ENCODE measurements at regions not wholly inside any gene's neighbourhood (a gene's known extent, or its start where the extent isn't known, plus 50 kb on each side); places are given as distances from the start of the nearest gene placed in this dataset.

DNA sequence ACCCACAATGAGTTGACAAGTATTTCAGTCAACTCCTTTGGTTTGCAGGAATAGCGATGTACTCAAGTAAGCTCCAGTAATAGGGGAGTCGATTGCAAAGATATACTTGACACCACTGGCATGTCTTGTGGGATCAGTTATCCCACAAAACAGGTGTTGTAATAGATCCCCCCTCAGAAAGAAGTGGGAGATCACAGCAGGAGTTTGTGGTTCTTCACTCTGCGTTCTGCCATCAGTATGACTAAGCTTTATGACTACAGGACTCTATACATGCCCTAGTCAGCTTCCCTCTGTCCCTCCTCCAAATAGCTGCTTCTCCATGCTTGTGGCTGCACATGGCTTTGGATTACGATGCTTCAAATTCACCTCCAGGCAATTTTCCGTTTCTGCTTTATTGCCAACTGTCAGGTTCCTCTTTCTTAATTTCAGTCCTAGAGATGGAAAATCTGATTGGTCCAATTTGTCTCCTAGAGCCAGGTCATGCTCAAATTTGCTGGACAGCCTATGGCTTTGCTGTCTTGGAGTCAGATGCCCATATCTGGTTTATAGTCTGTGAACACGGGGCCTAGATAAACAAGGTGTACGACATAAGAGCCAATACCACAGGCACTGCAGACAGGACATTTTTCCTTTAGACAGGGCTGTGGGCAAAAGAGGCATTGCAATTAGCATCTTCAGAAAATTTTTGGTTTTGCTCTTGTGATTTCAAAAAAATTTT is 221.7 kb downstream of the PAX3 start:
- H3K4me3 ChIP-seq (ENCODE audit: low read depth, low read length) = no peak overlapping the region
- DNase-seq (ENCODE audit: low read depth) = no peak
- TF ChIP-seq, protein P1, sequence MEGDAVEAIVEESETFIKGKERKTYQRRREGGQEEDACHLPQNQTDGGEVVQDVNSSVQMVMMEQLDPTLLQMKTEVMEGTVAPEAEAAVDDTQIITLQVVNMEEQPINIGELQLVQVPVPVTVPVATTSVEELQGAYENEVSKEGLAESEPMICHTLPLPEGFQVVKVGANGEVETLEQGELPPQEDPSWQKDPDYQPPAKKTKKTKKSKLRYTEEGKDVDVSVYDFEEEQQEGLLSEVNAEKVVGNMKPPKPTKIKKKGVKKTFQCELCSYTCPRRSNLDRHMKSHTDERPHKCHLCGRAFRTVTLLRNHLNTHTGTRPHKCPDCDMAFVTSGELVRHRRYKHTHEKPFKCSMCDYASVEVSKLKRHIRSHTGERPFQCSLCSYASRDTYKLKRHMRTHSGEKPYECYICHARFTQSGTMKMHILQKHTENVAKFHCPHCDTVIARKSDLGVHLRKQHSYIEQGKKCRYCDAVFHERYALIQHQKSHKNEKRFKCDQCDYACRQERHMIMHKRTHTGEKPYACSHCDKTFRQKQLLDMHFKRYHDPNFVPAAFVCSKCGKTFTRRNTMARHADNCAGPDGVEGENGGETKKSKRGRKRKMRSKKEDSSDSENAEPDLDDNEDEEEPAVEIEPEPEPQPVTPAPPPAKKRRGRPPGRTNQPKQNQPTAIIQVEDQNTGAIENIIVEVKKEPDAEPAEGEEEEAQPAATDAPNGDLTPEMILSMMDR (IDR thresholded peaks at IDR 0.05; ENCODE audit: control insufficient read depth, extremely low read depth, insufficient read depth) = no peak

DNA sequence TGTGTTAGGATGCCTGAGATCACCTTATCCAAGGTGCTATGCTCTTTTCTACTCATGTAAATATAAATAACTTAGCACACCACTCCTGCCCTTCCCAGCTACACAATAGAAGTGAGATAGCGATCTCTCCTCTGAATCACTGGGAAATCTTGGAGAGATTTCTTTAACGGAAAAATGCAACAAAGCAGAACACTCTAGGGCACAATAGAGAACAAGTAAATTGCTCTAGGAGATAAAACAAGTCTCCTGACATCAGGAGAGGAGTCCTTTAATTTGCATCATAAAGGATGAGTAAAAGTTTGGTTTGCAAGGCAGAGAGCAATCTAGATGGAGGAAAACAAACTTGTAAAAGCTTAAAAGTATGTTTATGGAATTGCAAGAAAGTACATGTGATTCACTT is 224.1 kb downstream of the PAX3 start:
- TF ChIP-seq, protein P1 (IDR thresholded peaks at IDR 0.05; ENCODE audit: control insufficient read depth, extremely low read depth, insufficient read depth) = no peak
- no peak for DNase-seq (ENCODE audit: low read depth)
- no peak overlapping the region for H3K4me3 ChIP-seq (ENCODE audit: low read depth, low read length)

DNA sequence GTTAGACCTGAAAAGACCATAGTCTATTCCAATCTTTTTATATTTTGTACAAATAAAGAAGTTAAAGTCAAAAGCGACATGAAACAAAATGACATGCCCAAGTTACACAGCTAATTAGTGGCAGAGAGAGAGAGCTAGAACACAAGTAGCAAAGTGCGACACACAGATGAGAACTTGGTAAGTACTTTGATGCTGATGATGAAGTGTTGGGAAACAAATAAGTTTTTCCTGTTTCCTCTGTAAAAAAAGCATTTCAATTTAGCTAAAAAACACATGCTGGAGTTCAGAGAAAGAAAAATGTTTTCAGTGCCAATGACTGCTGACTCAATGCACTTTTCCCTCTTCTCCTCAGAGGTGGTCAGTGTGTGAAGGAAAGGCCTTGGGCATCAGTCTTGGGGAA is 226.9 kb downstream of the PAX3 start:
- H3K4me3 ChIP-seq (ENCODE audit: low read depth, low read length) = no peak overlapping the region
- DNase-seq (ENCODE audit: low read depth) = no peak
- TF ChIP-seq, protein P1 (IDR thresholded peaks at IDR 0.05; ENCODE audit: control insufficient read depth, extremely low read depth, insufficient read depth) = no peak

DNA sequence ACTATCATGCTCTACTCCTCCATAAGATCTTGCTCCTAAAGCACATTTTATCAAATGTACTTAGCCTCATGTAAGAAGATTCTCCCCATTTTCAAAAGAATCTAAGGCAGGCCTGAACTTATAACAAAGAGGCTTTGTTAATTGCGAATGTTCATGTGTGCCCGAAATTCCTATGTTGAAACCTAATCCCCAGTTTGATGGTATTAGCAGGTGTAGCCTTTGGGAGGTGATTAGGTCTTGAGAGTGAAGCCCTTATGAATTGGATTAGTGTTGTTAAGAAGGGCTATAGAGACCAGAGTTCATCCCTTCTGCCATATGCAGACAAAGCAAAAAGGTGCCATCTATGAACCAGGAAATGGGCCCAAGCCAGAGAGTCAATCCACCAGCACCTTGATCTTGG is 234.5 kb downstream of the PAX3 start:
- no peak overlapping the region for H3K4me3 ChIP-seq (ENCODE audit: low read depth, low read length)
- TF ChIP-seq, protein P1 (IDR thresholded peaks at IDR 0.05; ENCODE audit: control insufficient read depth, extremely low read depth, insufficient read depth) = no peak
- no peak for DNase-seq (ENCODE audit: low read depth)

DNA sequence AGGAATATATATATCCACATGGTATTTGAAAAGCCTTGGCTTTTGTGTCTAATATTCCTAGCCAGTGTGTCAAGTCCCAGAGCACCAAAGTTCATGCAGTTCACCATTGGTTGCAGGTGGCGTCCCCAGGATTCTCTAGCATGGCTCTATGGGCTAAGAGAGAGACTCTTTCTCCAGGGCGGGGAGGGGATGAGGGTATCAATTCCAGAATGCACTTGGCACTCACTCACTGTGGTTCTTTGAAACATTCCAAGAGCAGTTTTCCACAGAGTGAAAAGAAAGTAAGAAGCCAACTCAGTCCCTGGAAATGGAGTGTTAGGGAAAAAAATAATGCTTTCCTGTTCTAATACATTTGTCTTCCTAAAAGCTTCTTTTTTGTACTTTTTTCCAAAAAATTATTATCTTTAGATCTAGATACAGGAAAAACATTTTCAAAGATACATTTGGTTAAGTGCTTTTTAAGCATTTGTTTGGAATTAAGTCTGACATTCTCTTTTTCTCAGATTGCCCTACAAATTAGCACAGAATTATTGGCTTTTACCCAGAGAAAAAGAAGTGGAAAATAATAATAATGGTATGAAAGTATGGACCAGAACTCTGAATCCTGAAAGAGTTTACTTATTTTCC is 239.9 kb downstream of the PAX3 start:
- DNase-seq (ENCODE audit: low read depth) = no peak
- H3K4me3 ChIP-seq (ENCODE audit: low read depth, low read length) = no peak overlapping the region
- TF ChIP-seq, protein P1 (IDR thresholded peaks at IDR 0.05; ENCODE audit: control insufficient read depth, extremely low read depth, insufficient read depth) = no peak

DNA sequence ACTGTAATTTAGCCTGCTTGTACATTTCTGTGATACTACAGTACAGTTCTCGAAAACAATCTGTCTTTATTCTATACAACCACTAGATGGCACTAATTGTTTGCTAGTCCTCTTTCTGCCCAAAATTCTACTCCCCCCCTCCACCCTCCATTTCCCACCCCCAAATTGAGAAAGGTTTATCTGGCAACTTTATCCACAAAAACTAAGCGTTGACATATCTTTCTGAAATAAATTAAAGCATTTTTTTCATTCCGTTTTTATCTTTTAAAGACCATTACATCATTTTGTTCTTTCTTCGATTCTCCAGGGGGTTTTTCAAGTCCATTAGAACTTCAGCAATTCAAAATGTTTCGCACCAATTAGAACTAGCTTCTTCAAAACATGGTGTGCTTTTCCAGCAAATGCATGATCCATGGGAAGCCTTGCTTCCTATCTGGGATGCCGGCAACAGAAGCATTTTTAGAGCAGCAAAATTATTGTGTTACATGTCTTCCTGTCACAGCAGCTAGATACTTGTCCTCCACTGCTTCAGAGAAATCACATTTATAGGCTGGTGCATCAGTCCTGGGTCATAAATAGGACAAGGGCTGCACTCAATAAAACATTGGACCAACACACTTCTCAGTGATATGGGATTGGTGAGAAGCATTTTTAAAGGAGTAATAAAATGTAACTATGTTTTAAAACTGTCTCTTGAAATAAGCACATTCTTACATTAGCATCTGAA is 241.3 kb downstream of the PAX3 start:
- no peak overlapping the region for H3K4me3 ChIP-seq (ENCODE audit: low read depth, low read length)
- TF ChIP-seq, protein P1 (IDR thresholded peaks at IDR 0.05; ENCODE audit: control insufficient read depth, extremely low read depth, insufficient read depth) = peak; percentile 51
- DNase-seq (ENCODE audit: low read depth) = no peak

Measured in LNCaP clone FGC (cell line).